Muscle of leg (tissue), 3 donors: ENCODE measurements at regions not wholly inside any gene's neighbourhood (a gene's known extent, or its start where the extent isn't known, plus 50 kb on each side); places are given as distances from the start of the nearest gene placed in this dataset.
"Not testable (repeated sequence)": the region's sequence is repeated elsewhere in the genome, so short reads cannot be mapped to it uniquely, and the experiment has no call there.

Experiments
- DNase-seq: peaks from one replicate; pipeline ENCODE4 v3.0.0; 2013
- H3K27ac ChIP-seq: one replicate; pipeline ENCODE4 v1.5.1; 2013; ENCODE audit warnings: mild to moderate bottlenecking, low read length, control low read depth
- H3K27me3 ChIP-seq: one replicate; pipeline ENCODE4 v1.6.1; 2013; ENCODE audit warnings: low read length; ENCODE audit not compliant: control insufficient read depth, insufficient read depth
- H3K36me3 ChIP-seq: one replicate; pipeline ENCODE4 v1.6.1; 2013; ENCODE audit warnings: low read length; ENCODE audit not compliant: control insufficient read depth, insufficient read depth
- H3K4me1 ChIP-seq: one replicate; pipeline ENCODE4 v1.6.1; 2013; ENCODE audit warnings: low read length; ENCODE audit not compliant: control insufficient read depth, insufficient read depth
- H3K4me3 ChIP-seq: one replicate; pipeline ENCODE4 v1.5.1; 2013; ENCODE audit warnings: low read length, control low read depth
- H3K9me3 ChIP-seq: replicated peaks from 2 replicates; pipeline ENCODE4 v1.6.1; 2013; ENCODE audit warnings: low read depth, low read length; ENCODE audit not compliant: control insufficient read depth
- WGBS: methylation state at CpG from one replicate; pipeline ENCODE4 v1.1.5; 2013; ENCODE audit warnings: missing lambda C conversion rate; ENCODE audit not compliant: insufficient coverage; 5-methylcytosine and 5-hydroxymethylcytosine counted together

- Histone ChIP-seq H3K4me1 (no peaks in the 10 kb centered on the region), H3K9me3 (no peaks in the 10 kb centered on the region), H3K4me3 (no peak overlapping the region), H3K27ac (no peak overlapping the region), H3K36me3 (no peaks in the 10 kb centered on the region), H3K27me3 (no peaks in the 10 kb centered on the region)
- no peak for DNase-seq
- WGBS, result no CpG with 5 or more reads among the region's 3 CpGs
Observed at GRCh38 chr3:26845194-26845593, 222.6 kb downstream of the LRRC3B start.

GRCh38 chr3:26847680-26848079 is 225.1 kb downstream of the LRRC3B start:
- Histone ChIP-seq H3K36me3 (no peaks in the 10 kb centered on the region), H3K9me3 (no peaks in the 10 kb centered on the region), H3K27ac (no peak overlapping the region), H3K4me3 (no peak overlapping the region), H3K27me3 (no peaks in the 10 kb centered on the region), H3K4me1 (no peaks in the 10 kb centered on the region)
- DNase-seq, result no peak

DNA sequence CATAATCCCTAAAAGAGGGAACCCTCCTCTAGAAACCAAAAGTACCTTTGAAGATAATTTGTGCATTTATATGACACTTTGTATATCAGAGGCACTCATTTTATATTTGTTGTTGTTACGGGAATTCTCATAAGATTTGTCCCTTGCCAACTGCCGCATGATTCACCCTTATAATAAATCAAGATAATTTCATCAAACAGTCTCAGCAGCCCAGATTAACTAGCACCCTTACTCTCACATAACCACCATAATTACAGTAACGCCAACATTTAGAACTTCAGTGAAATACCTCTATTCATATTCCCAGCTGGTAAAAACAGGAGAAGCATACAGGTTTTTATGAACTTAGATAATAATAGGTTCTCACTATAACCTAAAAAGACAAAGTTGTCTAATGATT is 271.9 kb downstream of the LRRC3B start:
- no peak for DNase-seq
- H3K4me1 ChIP-seq, result no peaks in the 10 kb centered on the region
- no peaks in the 10 kb centered on the region for H3K36me3 ChIP-seq
- no peaks in the 10 kb centered on the region for H3K9me3 ChIP-seq
- no peaks in the 10 kb centered on the region for H3K27me3 ChIP-seq
- H3K4me3 ChIP-seq, result no peak overlapping the region
- WGBS, result 50% methylated on average over 1 of the region's 3 CpGs
- no peak overlapping the region for H3K27ac ChIP-seq

DNA sequence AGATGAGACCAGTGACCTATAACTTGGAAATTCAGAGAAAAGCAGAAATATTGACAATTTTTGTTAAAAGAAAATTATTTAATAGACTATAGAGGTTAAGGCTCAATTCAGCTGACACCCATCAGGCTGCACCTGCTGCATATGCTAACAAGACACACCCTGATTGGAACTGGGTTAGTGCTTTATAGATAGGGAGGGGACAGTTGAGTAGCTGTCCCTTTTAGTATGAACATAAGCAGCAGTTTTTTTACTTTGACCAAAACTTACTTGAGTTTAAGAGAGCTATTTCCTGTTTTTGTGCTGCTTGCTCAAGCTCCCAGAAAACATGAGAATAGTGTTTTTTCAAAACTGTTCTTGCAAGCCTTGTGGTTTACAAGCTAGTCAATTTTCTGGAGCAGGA is 292.6 kb downstream of the LRRC3B start:
- Histone ChIP-seq H3K27ac (no peak overlapping the region), H3K27me3 (no peaks in the 10 kb centered on the region), H3K36me3 (no peaks in the 10 kb centered on the region), H3K9me3 (no peaks in the 10 kb centered on the region), H3K4me3 (no peak overlapping the region), H3K4me1 (no peaks in the 10 kb centered on the region)
- DNase-seq, result peak; percentile 2

DNA sequence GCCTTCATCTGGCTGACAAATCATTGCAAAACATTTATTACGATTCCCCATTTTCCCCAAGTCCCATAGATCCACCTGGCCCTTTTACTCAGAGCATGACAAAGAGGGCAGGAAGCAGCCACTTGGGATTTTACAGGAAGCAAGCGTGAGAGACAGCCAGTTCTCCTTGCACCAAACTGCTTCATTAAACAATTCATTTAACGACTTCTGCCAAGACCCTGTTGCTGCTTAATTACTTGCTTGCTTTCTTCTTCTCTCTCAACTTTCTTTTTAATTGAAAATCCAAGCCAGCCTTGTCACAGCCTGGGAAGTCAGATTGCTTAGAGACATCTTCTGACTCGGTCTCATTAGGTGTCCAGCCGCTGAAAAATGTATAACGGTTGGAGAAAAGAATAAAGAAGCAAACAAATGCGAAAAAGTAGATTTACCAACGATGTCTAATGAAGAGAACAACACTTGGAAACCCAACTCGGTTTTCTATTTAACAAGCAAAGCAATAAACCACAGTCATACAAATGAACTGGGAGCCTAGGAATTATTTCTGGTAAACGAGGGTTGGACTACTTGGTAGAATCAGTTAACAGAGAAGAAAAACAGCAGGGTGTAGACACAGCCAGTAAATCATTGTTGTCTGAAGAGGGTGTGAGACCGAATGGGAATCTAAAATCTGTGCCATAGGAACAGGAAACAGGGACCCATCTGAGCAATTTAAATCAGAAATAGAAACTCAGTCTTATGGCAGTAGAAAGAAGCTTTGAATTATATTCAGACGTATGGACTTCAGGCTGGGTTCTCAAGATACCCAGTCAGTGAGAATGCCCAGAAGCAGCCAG is 298.3 kb downstream of the LRRC3B start:
- H3K36me3 ChIP-seq, result no peaks in the 10 kb centered on the region
- 15% methylated on average over 4 of the region's 12 CpGs for WGBS
- no peak overlapping the region for H3K4me3 ChIP-seq
- H3K4me1 ChIP-seq, result peaks cover 2% of the 10 kb centered on the region
- DNase-seq, result peak; percentile 15
- no peaks in the 10 kb centered on the region for H3K27me3 ChIP-seq
- H3K9me3 ChIP-seq, result no peaks in the 10 kb centered on the region
- H3K27ac ChIP-seq, result no peak overlapping the region

DNA sequence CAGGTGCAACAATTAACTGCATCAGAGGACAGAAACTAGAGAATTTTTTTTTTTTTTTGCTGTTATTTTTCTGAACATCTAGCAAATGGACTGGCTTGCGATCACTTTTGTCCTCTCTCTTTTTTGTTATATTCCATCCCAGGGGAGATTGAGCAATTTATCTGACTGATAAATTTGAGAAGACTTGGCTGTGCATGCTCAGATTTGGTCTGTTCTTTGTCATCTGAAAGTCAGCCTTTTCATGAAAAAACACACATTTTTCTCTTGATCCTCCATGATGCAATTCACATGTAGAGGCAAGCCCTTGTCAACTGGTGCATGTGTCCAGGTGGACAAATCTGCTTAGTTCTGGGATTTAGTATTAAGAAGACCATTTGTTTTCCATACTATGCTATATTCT is 309.3 kb downstream of the LRRC3B start:
- H3K36me3 ChIP-seq, result no peaks in the 10 kb centered on the region
- no peak for DNase-seq
- no peaks in the 10 kb centered on the region for H3K9me3 ChIP-seq
- WGBS, result no CpG with 5 or more reads among the region's 1 CpG
- H3K4me1 ChIP-seq, result no peaks in the 10 kb centered on the region
- no peaks in the 10 kb centered on the region for H3K27me3 ChIP-seq
- no peak overlapping the region for H3K4me3 ChIP-seq
- H3K27ac ChIP-seq, result no peak overlapping the region

- Histone ChIP-seq H3K27me3 (no peaks in the 10 kb centered on the region), H3K27ac (no peak overlapping the region), H3K9me3 (no peaks in the 10 kb centered on the region), H3K36me3 (no peaks in the 10 kb centered on the region), H3K4me1 (no peaks in the 10 kb centered on the region), H3K4me3 (no peak overlapping the region)
- DNase-seq, result no peak
- WGBS, result 94% methylated on average over 2 of the region's 3 CpGs
Observed at GRCh38 chr3:26932752-26933151, 310.2 kb downstream of the LRRC3B start.

DNA sequence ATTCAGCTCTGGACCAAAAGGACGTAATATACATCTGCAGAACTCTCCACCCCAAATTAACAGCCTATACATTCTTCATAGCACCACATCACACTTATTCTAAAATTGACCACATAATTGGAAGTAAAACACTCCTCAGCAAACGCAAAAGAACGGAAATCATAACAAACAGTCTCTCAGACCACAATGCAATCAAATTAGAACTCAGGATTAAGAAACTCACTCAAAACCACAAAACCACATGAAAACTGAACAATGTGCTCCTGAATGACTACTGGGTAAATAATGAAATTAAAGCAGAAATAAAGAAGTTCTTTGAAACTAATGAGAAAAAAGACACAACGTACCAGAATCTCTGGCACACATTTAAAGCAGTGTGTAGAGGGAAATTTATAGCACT is 322.9 kb downstream of the LRRC3B start:
- not testable (repeated sequence) for H3K27me3 ChIP-seq, H3K4me3 ChIP-seq, H3K9me3 ChIP-seq, H3K36me3 ChIP-seq, H3K27ac ChIP-seq, H3K4me1 ChIP-seq, DNase-seq
- 83% methylated on average over 1 of the region's 4 CpGs for WGBS

- no CpG with 5 or more reads among the region's 1 CpG for WGBS
- H3K4me1 ChIP-seq, result peaks cover 5% of the 10 kb centered on the region
- DNase-seq, result no peak
- H3K36me3 ChIP-seq, result no peaks in the 10 kb centered on the region
- H3K4me3 ChIP-seq, result no peak overlapping the region
- no peaks in the 10 kb centered on the region for H3K9me3 ChIP-seq
- H3K27me3 ChIP-seq, result no peaks in the 10 kb centered on the region
- no peak overlapping the region for H3K27ac ChIP-seq
Observed at GRCh38 chr3:26960382-26960781, 337.8 kb downstream of the LRRC3B start.

GRCh38 chr3:26962492-26963360 is 340.2 kb downstream of the LRRC3B start:
- no CpG with 5 or more reads among the region's 6 CpGs for WGBS
- DNase-seq, result peak; percentile 77
- Histone ChIP-seq H3K4me3 (no peak overlapping the region), H3K27ac (peak overlapping the region; percentile 60), H3K27me3 (no peaks in the 10 kb centered on the region), H3K4me1 (peaks cover 5% of the 10 kb centered on the region), H3K36me3 (no peaks in the 10 kb centered on the region), H3K9me3 (no peaks in the 10 kb centered on the region)
